ENCODE measurements at regions not wholly inside any gene's neighbourhood (a gene's known extent, or its start where the extent isn't known, plus 50 kb on each side); places are given as distances from the start of the nearest gene placed in this dataset.

DNA sequence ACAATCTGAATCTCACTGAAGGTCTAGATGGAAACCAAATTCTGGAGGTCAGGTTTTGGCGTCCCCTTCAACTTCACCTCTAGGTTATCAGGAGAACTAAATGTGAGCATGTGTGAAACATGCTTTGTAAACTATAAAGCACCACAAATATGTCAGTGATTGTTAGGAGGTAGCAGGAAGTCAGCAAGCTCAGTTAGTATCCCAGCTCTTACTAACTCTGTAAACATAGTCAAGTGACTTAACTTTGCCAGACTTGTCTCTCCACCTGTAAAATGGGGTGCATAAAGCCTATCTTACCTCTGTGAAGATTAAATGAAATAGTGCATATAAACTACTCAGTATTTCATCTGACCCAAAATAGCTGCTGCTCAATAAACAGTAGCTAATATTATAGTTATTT, 121.5 kb downstream of the INSIG2 start:
- TF ChIP-seq EZH2 (IDR thresholded peaks at IDR 0.05; ENCODE audit: borderline replicate concordance, low read length): no peak
- TF ChIP-seq CTCF (IDR thresholded peaks at IDR 0.05; ENCODE audit: low read length): no peak
